ENCODE measurements at regions not wholly inside any gene's neighbourhood (a gene's known extent, or its start where the extent isn't known, plus 50 kb on each side); places are given as distances from the start of the nearest gene placed in this dataset.
"Not testable (repeated sequence)": the region's sequence is repeated elsewhere in the genome, so short reads cannot be mapped to it uniquely, and the experiment has no call there.

DNA sequence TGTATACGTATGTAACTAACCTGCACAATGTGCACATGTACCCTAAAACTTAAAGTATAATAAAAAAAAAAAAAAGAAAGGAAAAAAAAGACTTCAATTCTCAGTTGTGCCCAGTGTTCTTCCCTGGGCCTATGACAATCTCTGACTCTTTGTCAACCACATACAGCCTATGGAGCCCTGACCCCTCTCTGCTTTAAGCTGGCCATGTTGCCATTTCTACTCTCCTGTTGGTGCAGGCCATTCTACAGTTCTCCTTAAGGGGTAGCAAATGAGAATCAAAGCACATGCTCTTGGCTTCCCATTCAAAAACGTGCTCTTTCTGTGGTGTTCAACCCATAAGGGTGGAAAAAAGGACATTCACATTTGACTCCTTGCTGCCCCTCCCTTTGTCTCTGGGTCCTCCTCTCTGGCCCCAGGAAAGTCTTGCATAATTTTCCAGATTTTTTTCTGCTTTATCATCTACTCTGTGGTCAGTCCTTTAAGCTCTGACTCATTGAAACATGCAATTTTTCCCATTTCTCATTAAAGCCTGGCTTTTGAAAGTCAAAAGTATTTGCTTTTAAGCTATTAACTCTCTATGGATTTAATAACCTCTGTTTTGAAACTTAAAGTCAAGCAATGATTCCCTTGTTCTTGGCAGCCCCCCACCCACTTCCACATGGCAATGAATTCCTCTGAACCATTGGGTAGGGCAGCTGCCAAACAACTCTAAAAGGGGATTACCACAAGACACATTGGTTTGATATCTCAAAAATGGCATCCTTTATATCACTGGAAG, 208.6 kb upstream of the MCHR2 start:
- FAIRE-seq (no peak), DNase-seq (no peak)
- H3K27me3 ChIP-seq (ENCODE audit: control insufficient read depth, insufficient read depth, low read length), result no peaks in the 10 kb centered on the region
- TF ChIP-seq, protein P1, sequence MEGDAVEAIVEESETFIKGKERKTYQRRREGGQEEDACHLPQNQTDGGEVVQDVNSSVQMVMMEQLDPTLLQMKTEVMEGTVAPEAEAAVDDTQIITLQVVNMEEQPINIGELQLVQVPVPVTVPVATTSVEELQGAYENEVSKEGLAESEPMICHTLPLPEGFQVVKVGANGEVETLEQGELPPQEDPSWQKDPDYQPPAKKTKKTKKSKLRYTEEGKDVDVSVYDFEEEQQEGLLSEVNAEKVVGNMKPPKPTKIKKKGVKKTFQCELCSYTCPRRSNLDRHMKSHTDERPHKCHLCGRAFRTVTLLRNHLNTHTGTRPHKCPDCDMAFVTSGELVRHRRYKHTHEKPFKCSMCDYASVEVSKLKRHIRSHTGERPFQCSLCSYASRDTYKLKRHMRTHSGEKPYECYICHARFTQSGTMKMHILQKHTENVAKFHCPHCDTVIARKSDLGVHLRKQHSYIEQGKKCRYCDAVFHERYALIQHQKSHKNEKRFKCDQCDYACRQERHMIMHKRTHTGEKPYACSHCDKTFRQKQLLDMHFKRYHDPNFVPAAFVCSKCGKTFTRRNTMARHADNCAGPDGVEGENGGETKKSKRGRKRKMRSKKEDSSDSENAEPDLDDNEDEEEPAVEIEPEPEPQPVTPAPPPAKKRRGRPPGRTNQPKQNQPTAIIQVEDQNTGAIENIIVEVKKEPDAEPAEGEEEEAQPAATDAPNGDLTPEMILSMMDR (IDR thresholded peaks at IDR 0.05; ENCODE audit: borderline replicate concordance, extremely low read depth, insufficient read depth), result no peak
- intact Hi-C loops (cut with DNase I), result no loop called here
- no peak overlapping the region for H3K9ac ChIP-seq (ENCODE audit: low read length in 3 of 3)
- no peak overlapping the region for H3K4me3 ChIP-seq (ENCODE audit: low read length in 3 of 3)
- no peaks in the 10 kb centered on the region for H3K36me3 ChIP-seq (ENCODE audit: control insufficient read depth in 2 of 3, insufficient read depth in 3 of 3, low read length in 3 of 3)
- H3K9me3 ChIP-seq (ENCODE audit: control insufficient read depth in 2 of 3, insufficient read depth in 1 of 3, low read length in 3 of 3), result no peaks in the 10 kb centered on the region
- H3K27ac ChIP-seq (ENCODE audit: low read depth in 2 of 2, low read length in 2 of 2), result no peak overlapping the region
- no peaks in the 10 kb centered on the region for H3K4me1 ChIP-seq (ENCODE audit: control insufficient read depth in 2 of 3, insufficient read depth in 2 of 3, low read depth in 1 of 3, low read length in 3 of 3)

DNA sequence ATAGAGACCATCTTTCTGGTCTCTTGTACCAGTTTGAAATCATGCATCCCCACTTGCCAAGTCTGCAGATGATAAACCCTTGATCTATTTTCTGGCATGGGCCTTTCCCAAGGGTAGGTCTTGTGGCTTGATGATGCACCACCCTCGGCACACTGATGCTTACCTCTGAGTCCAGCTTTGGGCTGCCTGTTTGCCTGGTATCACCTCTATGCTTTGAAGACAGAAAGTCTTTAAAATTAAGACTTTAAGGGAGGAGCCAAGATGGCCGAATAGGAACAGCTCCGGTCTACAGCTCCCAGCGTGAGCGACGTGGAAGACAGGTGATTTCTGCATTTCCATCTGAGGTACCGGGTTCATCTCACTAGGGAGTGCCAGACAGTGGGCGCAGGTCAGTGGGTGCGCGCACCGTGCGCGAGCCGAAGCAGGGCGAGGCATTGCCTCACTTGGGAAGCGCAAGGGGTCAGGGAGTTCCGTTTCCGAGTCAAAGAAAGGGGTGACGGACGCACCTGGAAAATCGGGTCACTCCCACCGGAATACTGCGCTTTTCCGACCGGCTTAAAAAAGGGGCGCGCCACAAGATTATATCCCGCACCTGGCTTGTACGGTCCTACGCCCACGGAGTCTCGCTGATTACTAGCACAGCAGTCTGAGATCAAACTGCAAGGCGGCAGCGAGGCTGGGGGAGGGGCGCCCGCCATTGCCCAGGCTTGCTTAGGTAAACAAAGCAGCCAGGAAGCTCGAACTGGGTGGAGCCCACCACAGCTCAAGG, 202.4 kb upstream of the MCHR2 start:
- H3K4me3 ChIP-seq (ENCODE audit: low read length in 3 of 3); H3K36me3 ChIP-seq (ENCODE audit: control insufficient read depth in 2 of 3, insufficient read depth in 3 of 3, low read length in 3 of 3); H3K9me3 ChIP-seq (ENCODE audit: control insufficient read depth in 2 of 3, insufficient read depth in 1 of 3, low read length in 3 of 3); DNase-seq; H3K9ac ChIP-seq (ENCODE audit: low read length in 3 of 3); H3K27ac ChIP-seq (ENCODE audit: low read depth in 2 of 2, low read length in 2 of 2); H3K4me1 ChIP-seq (ENCODE audit: control insufficient read depth in 2 of 3, insufficient read depth in 2 of 3, low read depth in 1 of 3, low read length in 3 of 3); H3K27me3 ChIP-seq (ENCODE audit: control insufficient read depth, insufficient read depth, low read length); intact Hi-C loops (cut with DNase I); FAIRE-seq: not testable (repeated sequence)

DNA sequence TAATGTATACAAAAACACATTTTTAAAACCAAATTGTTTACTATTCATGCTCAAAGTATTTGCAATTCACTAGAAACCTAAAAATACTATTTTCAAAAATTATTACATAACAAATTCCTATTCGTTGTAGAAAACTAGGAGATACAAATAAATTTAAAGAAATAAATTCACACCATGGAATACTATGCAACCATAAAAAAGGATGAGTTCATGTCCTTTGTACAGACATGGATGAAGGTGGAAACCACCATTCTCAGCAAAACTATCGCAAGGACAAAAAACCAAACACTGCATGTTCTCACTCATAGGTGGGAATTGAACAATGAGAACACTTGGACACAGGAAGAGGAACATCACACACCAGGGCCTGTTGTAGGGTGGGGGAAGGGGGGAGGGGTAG, 201.2 kb upstream of the MCHR2 start:
- H3K36me3 ChIP-seq (ENCODE audit: control insufficient read depth in 2 of 3, insufficient read depth in 3 of 3, low read length in 3 of 3); FAIRE-seq; H3K27me3 ChIP-seq (ENCODE audit: control insufficient read depth, insufficient read depth, low read length); H3K9ac ChIP-seq (ENCODE audit: low read length in 3 of 3); intact Hi-C loops (cut with DNase I); H3K4me3 ChIP-seq (ENCODE audit: low read length in 3 of 3); H3K27ac ChIP-seq (ENCODE audit: low read depth in 2 of 2, low read length in 2 of 2); H3K4me1 ChIP-seq (ENCODE audit: control insufficient read depth in 2 of 3, insufficient read depth in 2 of 3, low read depth in 1 of 3, low read length in 3 of 3); H3K9me3 ChIP-seq (ENCODE audit: control insufficient read depth in 2 of 3, insufficient read depth in 1 of 3, low read length in 3 of 3); DNase-seq: not testable (repeated sequence)

DNA sequence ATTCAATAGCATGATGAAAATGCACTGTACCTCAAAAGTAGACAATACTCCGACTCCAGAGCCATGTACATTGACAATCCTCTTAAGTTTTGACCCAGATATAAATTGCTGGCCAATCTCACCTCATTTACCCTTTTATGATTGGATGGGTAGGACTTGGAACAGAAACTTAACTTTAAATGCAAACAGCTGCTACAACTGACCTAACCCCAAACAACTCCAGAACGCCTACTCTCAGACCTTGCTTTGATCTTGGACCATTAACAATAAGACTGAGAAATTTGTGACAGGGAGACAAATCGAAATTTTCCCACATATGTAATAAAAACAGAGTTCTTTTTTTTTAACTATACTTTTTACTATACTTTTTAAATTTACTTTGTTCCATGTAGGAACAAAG, 200.5 kb upstream of the MCHR2 start:
- TF ChIP-seq, protein P1 (IDR thresholded peaks at IDR 0.05; ENCODE audit: borderline replicate concordance, extremely low read depth, insufficient read depth), result no peak
- intact Hi-C loops (cut with DNase I), result no loop called here
- Histone ChIP-seq H3K9ac (ENCODE audit: low read length in 3 of 3) (no peak overlapping the region), H3K4me1 (ENCODE audit: control insufficient read depth in 2 of 3, insufficient read depth in 2 of 3, low read depth in 1 of 3, low read length in 3 of 3) (no peaks in the 10 kb centered on the region), H3K27me3 (ENCODE audit: control insufficient read depth, insufficient read depth, low read length) (no peaks in the 10 kb centered on the region), H3K27ac (ENCODE audit: low read depth in 2 of 2, low read length in 2 of 2) (no peak overlapping the region), H3K4me3 (ENCODE audit: low read length in 3 of 3) (no peak overlapping the region), H3K9me3 (ENCODE audit: control insufficient read depth in 2 of 3, insufficient read depth in 1 of 3, low read length in 3 of 3) (no peaks in the 10 kb centered on the region), H3K36me3 (ENCODE audit: control insufficient read depth in 2 of 3, insufficient read depth in 3 of 3, low read length in 3 of 3) (no peaks in the 10 kb centered on the region)
- DNase-seq, result peak in 2 of 5 donors; percentile 25 to 58
- FAIRE-seq, result no peak

Data from kidney (tissue), 13 donors.